ENCODE measurements at regions not wholly inside any gene's neighbourhood (a gene's known extent, or its start where the extent isn't known, plus 50 kb on each side); places are given as distances from the start of the nearest gene placed in this dataset.
"Not testable (repeated sequence)": the region's sequence is repeated elsewhere in the genome, so short reads cannot be mapped to it uniquely, and the experiment has no call there.

GRCh38 chr6:164695896-164696295, 613.5 kb downstream of the C6orf118 start:
- DNase-seq (ENCODE audit: low read depth), result no peak

- no peak for DNase-seq (ENCODE audit: low read depth)
Measured at GRCh38 chr6:164694386-164694785, 615.0 kb downstream of the C6orf118 start.

DNA sequence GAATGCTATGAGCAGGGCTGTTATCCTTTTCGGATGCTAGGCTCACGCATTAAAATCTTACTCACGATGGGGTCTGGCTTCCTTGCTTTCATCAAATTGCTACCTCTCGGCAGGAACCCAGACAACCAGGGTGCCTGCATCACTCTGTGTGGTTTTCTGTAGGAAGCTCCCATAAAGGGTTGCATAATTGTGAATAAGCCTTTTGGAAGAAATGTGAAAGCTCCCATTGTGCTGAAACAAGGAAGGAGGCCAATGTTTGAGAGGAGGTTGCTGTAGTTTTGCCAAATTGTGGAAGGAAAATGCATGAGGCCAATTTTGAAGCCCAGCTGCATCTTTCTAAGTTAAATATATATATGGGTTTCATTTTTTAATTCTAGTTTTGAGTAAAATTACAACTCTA, 615.5 kb downstream of the C6orf118 start:
- no peak for DNase-seq (ENCODE audit: low read depth)

- DNase-seq (ENCODE audit: low read depth), result no peak
Measured at GRCh38 chr6:164692772-164693510, 616.5 kb downstream of the C6orf118 start.

DNA sequence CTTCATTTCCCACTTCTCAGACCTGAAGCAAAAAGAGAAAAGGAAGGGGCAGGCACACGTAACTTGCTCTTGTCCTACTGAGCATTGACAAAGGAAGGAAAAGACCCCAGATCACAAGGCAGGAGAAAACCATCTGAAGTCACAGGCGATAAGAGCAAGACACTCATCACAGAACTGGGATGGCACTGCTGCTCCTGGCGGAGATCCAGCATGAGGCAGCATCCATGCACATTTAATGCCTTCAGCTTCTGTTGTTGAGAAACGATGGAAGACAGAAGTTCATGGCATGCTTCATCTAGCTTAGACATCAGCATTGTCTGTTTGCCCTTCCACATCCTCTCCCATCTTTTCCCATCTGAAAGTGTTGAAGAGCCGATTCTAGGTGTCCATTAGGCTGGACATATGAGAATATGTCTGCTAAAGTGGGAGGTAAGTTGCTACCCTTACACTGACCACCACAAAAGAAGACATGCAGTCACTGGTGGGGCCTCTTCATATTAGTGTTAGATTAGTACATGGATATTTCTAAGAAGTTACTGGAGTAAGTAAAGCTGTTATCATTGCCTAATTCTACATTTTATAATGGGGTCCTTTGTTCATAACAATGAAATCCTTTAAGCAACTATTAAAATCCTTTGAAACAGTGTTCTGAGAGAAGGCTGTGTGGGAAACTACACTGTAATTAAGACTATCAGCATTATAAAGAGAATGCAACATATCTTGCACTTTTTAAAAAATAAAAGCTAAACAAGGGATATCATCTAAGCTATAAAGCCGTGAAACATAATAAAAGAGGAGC, 618.5 kb downstream of the C6orf118 start:
- no peak for DNase-seq (ENCODE audit: low read depth)

DNA sequence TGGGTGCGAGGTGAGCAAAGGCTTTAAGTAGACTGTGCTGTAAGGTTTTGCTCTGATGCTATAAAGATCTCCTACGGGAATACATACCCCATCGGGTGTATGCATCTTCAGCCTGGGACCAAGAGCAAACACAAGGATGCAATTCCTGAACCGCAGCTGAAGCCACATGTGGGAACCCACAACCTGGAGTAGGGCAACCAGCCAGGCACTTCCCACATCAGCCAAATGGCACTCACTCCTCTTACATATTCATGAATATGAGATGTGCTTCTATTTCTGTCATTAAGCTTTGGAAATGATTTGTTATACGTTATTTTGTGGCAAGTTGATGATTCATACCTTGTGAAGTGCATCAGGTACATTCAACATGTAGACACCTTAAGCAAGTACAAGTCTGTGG, 619.2 kb downstream of the C6orf118 start:
- DNase-seq (ENCODE audit: low read depth), result no peak

GRCh38 chr6:164665328-164665727, 644.1 kb downstream of the C6orf118 start:
- DNase-seq (ENCODE audit: low read depth), result no peak

DNA sequence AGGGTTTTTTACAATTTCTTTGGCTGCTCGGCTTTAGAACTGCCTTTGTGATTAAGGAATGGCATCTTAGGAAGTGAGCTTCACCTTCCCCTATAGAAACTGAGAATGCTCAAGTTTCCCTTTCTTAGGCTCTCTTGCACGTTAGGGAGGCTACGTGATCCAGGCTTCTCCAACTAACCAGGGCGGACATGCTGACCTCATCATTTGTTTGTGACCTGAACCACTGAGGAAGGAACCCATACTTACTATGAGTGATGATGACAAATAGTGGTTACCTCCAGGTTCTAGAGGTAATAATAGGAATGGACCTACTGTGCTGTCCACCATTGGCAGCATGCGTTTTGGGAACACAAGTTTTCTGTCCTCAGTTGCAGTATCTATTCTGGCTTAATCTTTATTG, 645.8 kb downstream of the C6orf118 start:
- DNase-seq (ENCODE audit: low read depth), result no peak

DNA sequence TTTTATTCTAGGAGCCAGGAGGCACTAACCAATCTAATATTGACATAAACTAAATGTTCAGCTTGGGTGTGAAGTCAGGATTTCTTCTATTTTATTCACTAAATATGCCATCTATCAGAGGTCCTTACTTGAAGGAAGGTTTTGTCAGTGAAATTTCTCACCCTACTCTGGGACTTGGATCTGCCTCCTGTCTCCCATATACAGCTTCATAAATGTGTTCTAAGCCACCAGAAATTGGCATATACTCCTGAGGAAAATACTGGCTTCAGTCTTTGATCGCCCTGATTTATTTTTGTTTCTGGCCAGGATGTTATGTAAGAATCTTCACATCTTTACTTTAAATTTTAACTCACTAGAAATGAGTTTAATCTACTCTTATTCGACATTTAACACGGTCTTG, 647.7 kb downstream of the C6orf118 start:
- DNase-seq (ENCODE audit: low read depth), result no peak

- DNase-seq (ENCODE audit: low read depth), result no peak
Measured at GRCh38 chr6:164660781-164661180, 648.6 kb downstream of the C6orf118 start.

- no peak for DNase-seq (ENCODE audit: low read depth)
Measured at GRCh38 chr6:164640956-164641355, 668.4 kb downstream of the C6orf118 start.

- no peak for DNase-seq (ENCODE audit: low read depth)
Measured at GRCh38 chr6:164628302-164628931, 681.0 kb downstream of the C6orf118 start.

GRCh38 chr6:164616917-164617524, 692.4 kb downstream of the C6orf118 start:
- no peak for DNase-seq (ENCODE audit: low read depth)

DNA sequence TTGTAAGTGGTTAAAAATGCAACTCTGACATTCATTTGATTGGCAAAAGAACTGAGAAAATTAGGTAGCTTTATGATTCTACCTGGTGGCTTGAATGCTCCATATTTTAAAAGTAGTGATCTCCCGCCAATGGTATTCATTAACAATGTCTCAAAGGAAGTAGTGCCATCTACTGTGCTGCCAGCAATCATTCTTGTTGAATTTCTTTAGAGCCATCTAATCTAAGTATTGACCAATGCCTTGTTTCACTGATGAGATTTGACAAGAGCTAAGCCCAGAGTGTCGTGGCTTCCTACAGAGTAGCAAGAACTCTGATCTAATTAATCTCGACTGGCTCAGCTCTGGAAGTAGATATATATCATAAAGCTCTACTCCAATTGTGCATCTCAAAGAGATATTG, 696.7 kb downstream of the C6orf118 start:
- DNase-seq (ENCODE audit: low read depth), result no peak

GRCh38 chr6:164610859-164611258, 698.5 kb downstream of the C6orf118 start:
- not testable (repeated sequence) for DNase-seq (ENCODE audit: low read depth)

DNA sequence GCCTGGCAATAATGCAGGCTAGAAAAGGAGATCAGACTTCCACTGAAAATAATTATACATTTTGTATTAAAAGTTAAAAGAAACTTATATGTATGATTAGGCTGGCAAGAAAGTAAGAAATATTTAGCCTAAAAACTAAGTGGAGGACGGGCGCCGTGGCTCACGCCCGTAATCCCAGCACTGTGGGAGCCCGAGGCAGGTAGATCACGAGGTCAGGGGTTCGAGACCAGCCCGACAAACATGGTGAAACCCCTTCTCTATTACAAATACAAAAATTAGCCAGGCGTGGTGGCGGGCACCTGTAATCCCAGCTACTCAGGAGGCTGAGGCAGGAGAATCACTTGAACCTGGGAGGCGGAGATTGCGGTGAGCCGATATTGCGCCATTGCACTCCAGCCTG, 707.0 kb downstream of the C6orf118 start:
- DNase-seq (ENCODE audit: low read depth), result not testable (repeated sequence)

- no peak for DNase-seq (ENCODE audit: low read depth)
Measured at GRCh38 chr6:164581563-164581962, 727.8 kb downstream of the C6orf118 start.

- DNase-seq (ENCODE audit: low read depth), result no peak
Measured at GRCh38 chr6:164579035-164579434, 730.4 kb downstream of the C6orf118 start.

- no peak for DNase-seq (ENCODE audit: low read depth)
Measured at GRCh38 chr6:164578616-164579015, 730.8 kb downstream of the C6orf118 start.

GRCh38 chr6:164570801-164571200, 738.6 kb downstream of the C6orf118 start:
- DNase-seq (ENCODE audit: low read depth), result no peak

- DNase-seq (ENCODE audit: low read depth), result no peak
Measured at GRCh38 chr6:164569509-164569908, 739.9 kb downstream of the C6orf118 start.

DNA sequence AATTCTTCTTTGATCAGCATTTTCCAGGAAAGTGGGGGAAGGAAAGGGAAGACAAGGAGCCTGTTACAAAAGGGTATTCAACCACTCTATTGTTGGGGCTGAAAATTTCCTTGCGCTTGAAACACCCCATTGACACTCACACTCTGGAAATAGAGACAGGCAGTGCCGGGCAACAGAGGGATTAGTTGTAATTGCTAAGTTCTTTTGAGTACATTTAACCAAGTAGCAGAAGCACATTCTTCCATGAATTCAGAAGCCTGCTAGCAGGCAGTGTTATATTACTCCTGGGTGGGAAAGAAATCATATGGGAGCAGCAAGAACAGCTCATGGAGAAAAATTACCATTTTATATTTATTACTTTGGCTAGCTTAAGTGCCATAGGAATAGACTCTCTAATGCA, 745.5 kb downstream of the C6orf118 start:
- no peak for DNase-seq (ENCODE audit: low read depth)

DNA sequence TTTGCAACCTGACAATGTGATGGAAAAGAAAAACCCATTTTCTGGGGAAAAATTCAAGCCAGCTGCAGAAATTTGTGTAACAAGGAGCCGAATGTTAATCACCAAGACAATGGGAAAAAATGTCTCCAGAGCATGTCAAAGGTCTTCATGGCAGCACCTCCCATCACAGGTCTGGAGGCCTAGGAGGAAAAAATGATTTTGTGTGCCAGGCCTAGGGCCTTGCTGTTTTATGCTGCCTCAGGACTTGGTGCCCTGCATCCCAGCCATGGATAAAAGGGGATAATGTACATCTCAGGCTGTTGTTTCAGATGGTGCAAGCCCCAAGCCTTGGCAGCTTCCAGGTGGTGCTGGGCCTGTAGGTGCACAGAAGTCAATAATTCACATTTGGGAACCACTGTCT, 747.7 kb downstream of the C6orf118 start:
- no peak for DNase-seq (ENCODE audit: low read depth)
